Fibroblast of mammary gland (primary cell): ENCODE measurements at regions not wholly inside any gene's neighbourhood (a gene's known extent, or its start where the extent isn't known, plus 50 kb on each side); places are given as distances from the start of the nearest gene placed in this dataset.
A peak's percentile ranks its signal among the peaks of the same experiment; 100 is the strongest.

Experiments
- DNase-seq: peaks from one replicate; pipeline ENCODE4 v3.0.0-alpha.2; 2010; ENCODE audit warnings: low read depth
- H3K4me3 ChIP-seq: 2 replicates; pipeline ENCODE4 v1.5.1; 2011; ENCODE audit warnings: low read depth, mild to moderate bottlenecking, low read length, moderate library complexity; ENCODE audit not compliant: control insufficient read depth
- TF ChIP-seq, protein P1 (sequence below): conservative IDR thresholded peaks from 2 replicates; pipeline ENCODE4 v1.5.1; 2011; ENCODE audit warnings: low read depth, low read length, inconsistent platforms; ENCODE audit not compliant: control insufficient read depth, insufficient read depth

DNA sequence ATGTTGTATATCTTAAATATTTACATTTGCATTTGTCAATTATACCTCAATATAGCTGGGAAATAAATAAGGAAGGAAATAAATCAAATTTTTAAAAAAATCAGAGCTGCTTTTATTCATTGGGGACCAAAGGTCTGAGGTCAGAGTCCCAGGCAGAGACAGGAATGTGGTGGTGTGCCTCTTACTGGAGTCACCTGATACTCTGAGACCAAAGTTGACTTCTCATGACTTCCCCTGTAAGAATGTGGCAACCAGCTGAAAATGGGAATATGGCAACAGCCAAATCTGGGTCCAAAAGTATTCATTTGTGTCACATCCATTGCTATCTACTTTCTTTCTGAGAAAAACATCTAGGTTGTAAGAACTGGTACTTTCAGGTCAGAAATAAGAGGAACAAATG, 496.6 kb upstream of the TMPO start:
- TF ChIP-seq, protein P1, sequence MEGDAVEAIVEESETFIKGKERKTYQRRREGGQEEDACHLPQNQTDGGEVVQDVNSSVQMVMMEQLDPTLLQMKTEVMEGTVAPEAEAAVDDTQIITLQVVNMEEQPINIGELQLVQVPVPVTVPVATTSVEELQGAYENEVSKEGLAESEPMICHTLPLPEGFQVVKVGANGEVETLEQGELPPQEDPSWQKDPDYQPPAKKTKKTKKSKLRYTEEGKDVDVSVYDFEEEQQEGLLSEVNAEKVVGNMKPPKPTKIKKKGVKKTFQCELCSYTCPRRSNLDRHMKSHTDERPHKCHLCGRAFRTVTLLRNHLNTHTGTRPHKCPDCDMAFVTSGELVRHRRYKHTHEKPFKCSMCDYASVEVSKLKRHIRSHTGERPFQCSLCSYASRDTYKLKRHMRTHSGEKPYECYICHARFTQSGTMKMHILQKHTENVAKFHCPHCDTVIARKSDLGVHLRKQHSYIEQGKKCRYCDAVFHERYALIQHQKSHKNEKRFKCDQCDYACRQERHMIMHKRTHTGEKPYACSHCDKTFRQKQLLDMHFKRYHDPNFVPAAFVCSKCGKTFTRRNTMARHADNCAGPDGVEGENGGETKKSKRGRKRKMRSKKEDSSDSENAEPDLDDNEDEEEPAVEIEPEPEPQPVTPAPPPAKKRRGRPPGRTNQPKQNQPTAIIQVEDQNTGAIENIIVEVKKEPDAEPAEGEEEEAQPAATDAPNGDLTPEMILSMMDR = no peak
- no peak for DNase-seq
- no peak overlapping the region for H3K4me3 ChIP-seq

GRCh38 chr12:98020376-98020775, 495.0 kb upstream of the TMPO start:
- TF ChIP-seq, protein P1 = no peak
- no peak for DNase-seq
- no peak overlapping the region for H3K4me3 ChIP-seq

DNA sequence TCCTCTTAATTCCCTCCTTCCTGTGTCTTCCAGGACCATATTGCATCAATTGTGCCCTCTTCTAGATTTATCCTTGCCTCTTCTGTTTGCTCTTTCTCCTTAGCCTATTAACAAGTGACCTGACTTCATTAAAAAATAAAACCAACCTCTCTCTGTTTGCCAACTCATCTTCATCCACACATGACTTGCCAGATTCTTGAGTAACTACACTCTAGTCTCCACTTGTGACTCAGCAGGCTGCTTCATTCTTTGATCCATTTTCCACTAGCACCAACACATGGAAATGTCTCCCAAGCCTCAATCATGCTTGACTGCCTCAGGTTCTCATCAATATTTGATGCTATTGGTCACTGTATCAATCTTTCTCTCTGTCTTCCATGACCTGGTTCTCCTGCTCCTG, 492.4 kb upstream of the TMPO start:
- DNase-seq = peak; percentile 72
- TF ChIP-seq, protein P1 = no peak
- H3K4me3 ChIP-seq = no peak overlapping the region

- H3K4me3 ChIP-seq = no peak overlapping the region
- TF ChIP-seq, protein P1 = no peak
Measured at GRCh38 chr12:98037401-98038140, 477.8 kb upstream of the TMPO start.

DNA sequence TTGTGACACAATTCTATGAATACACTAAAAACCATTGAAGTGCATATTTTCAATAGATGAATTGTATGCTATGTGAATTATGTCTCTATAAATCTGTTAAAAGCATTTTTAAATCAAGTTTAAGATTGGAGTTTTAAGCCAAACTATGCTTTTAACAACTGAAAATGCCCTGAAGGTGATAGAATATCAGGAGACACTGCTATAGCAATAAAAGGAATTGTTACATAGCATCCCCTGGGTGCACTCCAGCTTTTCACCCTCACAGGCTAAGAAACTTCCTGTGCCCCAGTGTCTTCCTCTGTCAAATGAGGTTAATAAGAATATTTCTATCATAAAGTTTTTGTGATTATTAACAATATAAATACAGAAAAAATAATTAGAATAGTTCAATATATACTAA, 472.7 kb upstream of the TMPO start:
- DNase-seq = no peak
- TF ChIP-seq, protein P1 = no peak
- H3K4me3 ChIP-seq = no peak overlapping the region

More at GRCh38 chr12:98037401-98038140, 477.8 kb upstream of the TMPO start:
- no peak for DNase-seq

GRCh38 chr12:98045395-98045794, 470.0 kb upstream of the TMPO start:
- no peak for DNase-seq
- TF ChIP-seq, protein P1 = no peak
- no peak overlapping the region for H3K4me3 ChIP-seq
